ENCODE measurements at regions not wholly inside any gene's neighbourhood (a gene's known extent, or its start where the extent isn't known, plus 50 kb on each side); places are given as distances from the start of the nearest gene placed in this dataset.

DNA sequence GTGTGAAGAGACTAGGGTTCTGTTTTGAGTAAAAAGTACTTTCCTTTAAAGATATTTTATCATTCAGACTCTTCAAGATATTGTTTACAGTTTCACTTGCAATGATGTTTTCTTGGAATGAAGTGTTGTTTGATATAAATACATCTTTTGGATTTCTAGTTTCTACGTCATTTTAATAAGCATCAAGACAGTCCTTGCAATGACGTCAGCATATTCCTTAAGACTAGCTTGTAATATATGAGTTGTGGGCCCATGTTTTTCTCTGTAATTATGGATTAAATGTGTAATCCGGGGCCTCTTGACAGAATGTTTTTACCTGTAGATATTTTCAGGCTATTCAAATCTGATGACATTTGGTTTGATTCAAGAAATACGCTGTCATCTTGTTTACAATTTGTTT is 66.1 kb downstream of the RBMX2 start:
- TF ChIP-seq, protein P1, sequence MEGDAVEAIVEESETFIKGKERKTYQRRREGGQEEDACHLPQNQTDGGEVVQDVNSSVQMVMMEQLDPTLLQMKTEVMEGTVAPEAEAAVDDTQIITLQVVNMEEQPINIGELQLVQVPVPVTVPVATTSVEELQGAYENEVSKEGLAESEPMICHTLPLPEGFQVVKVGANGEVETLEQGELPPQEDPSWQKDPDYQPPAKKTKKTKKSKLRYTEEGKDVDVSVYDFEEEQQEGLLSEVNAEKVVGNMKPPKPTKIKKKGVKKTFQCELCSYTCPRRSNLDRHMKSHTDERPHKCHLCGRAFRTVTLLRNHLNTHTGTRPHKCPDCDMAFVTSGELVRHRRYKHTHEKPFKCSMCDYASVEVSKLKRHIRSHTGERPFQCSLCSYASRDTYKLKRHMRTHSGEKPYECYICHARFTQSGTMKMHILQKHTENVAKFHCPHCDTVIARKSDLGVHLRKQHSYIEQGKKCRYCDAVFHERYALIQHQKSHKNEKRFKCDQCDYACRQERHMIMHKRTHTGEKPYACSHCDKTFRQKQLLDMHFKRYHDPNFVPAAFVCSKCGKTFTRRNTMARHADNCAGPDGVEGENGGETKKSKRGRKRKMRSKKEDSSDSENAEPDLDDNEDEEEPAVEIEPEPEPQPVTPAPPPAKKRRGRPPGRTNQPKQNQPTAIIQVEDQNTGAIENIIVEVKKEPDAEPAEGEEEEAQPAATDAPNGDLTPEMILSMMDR (IDR thresholded peaks at IDR 0.05): no peak
- no peak for TF ChIP-seq POLR2A (IDR thresholded peaks at IDR 0.05)

Data from stomach (tissue), 4 donors.